ENCODE measurements at regions not wholly inside any gene's neighbourhood (a gene's known extent, or its start where the extent isn't known, plus 50 kb on each side); places are given as distances from the start of the nearest gene placed in this dataset.

- TF ChIP-seq EZH2 (IDR thresholded peaks at IDR 0.05; ENCODE audit: low read length, missing control alignments), result no peak
- TF ChIP-seq, protein P1, sequence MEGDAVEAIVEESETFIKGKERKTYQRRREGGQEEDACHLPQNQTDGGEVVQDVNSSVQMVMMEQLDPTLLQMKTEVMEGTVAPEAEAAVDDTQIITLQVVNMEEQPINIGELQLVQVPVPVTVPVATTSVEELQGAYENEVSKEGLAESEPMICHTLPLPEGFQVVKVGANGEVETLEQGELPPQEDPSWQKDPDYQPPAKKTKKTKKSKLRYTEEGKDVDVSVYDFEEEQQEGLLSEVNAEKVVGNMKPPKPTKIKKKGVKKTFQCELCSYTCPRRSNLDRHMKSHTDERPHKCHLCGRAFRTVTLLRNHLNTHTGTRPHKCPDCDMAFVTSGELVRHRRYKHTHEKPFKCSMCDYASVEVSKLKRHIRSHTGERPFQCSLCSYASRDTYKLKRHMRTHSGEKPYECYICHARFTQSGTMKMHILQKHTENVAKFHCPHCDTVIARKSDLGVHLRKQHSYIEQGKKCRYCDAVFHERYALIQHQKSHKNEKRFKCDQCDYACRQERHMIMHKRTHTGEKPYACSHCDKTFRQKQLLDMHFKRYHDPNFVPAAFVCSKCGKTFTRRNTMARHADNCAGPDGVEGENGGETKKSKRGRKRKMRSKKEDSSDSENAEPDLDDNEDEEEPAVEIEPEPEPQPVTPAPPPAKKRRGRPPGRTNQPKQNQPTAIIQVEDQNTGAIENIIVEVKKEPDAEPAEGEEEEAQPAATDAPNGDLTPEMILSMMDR (conservative IDR thresholded peaks at IDR 0.05 in 1 of 2, IDR thresholded peaks at IDR 0.05 in 1 of 2; ENCODE audit: low read depth in 1 of 2, low read length in 2 of 2), result no peak
Observed at GRCh38 chr6:150470960-150471665, 102.3 kb downstream of the IYD start.
